ENCODE measurements at regions not wholly inside any gene's neighbourhood (a gene's known extent, or its start where the extent isn't known, plus 50 kb on each side); places are given as distances from the start of the nearest gene placed in this dataset.

DNA sequence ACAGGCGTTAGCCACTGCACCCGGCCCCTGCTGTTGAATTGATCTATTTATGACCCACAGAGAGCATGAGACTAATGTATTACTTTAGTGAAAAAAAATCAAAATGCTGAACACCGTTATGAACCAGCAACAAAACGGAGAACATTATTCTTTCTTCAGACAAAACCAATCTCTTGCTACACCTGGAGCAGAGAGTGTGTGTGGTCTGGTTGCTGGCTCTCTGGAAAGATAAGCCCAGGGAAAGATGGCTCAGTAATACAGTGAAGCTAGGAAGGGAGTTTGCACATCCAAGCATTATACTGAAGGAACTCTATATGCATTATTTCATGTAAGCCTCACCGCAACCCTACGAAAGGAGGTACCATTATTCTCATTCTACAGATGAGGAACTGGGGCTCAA lies 117.0 kb downstream of the GLUL start:
- H3K4me3 ChIP-seq (ENCODE audit: low read depth, low read length) = no peak overlapping the region
- DNase-seq (ENCODE audit: low read depth) = no peak
- TF ChIP-seq, protein P1, sequence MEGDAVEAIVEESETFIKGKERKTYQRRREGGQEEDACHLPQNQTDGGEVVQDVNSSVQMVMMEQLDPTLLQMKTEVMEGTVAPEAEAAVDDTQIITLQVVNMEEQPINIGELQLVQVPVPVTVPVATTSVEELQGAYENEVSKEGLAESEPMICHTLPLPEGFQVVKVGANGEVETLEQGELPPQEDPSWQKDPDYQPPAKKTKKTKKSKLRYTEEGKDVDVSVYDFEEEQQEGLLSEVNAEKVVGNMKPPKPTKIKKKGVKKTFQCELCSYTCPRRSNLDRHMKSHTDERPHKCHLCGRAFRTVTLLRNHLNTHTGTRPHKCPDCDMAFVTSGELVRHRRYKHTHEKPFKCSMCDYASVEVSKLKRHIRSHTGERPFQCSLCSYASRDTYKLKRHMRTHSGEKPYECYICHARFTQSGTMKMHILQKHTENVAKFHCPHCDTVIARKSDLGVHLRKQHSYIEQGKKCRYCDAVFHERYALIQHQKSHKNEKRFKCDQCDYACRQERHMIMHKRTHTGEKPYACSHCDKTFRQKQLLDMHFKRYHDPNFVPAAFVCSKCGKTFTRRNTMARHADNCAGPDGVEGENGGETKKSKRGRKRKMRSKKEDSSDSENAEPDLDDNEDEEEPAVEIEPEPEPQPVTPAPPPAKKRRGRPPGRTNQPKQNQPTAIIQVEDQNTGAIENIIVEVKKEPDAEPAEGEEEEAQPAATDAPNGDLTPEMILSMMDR (conservative IDR thresholded peaks at IDR 0.05; ENCODE audit: low read depth, low read length) = no peak

DNA sequence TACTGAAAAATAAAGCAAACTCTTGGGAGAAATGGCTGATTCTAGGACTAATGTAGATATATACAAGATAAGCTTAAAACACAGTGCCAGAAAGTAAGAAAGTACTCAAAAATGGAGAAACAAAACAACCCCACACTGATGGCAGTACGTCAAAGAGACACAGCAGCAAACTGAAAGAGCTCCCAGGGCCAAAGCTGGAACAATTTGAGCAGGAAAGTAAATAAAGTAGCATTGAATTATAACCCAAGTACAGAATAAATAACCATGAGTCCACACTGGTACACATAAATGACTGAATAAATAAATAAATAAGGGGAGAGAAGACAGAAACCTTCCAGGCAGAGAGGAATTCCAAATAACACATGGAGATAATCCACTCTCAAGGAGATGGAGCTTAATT lies 120.9 kb downstream of the GLUL start:
- H3K4me3 ChIP-seq (ENCODE audit: low read depth, low read length) = no peak overlapping the region
- TF ChIP-seq, protein P1 (conservative IDR thresholded peaks at IDR 0.05; ENCODE audit: low read depth, low read length) = no peak
- DNase-seq (ENCODE audit: low read depth) = no peak

DNA sequence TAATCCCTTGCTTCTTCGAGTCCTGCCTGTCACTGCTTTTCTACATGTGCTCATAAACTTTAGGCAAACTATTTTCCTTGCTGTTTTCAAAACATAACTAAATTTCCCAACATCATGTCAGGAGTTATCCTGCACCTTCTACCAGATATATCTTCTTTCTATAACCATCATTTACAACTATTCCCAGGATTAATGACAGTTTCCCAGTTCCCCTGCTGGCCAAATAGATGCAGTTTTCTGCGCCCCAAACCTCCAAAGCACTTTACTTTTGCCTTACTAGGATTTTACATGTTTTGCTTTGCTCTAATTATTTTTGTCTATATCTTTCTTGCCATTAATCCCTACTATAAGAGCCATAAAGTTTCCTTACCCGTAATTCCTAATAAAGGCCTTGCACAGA lies 122.5 kb downstream of the GLUL start:
- DNase-seq (ENCODE audit: low read depth) = no peak
- TF ChIP-seq, protein P1 (conservative IDR thresholded peaks at IDR 0.05; ENCODE audit: low read depth, low read length) = no peak
- no peak overlapping the region for H3K4me3 ChIP-seq (ENCODE audit: low read depth, low read length)

DNA sequence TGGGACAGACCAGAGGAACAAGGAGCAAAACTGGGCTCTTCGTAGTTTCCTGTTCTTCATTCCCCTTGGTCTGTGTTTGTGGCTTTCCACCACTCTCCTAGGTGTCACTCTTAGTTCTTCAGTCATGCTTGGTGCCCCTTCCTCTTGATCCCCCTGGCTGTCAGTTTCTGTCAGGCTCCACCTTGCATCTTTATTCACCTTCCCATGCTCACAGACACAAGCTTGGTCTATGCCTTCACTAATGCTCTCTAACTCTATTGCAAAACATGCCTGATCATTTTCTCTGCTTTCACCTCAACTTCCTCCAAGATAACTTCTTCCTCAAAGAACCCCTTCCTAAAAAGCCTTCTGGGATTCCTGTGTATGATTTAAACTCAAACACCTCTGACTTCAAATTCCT lies 122.9 kb downstream of the GLUL start:
- DNase-seq (ENCODE audit: low read depth) = no peak
- TF ChIP-seq, protein P1 (conservative IDR thresholded peaks at IDR 0.05; ENCODE audit: low read depth, low read length) = no peak

DNA sequence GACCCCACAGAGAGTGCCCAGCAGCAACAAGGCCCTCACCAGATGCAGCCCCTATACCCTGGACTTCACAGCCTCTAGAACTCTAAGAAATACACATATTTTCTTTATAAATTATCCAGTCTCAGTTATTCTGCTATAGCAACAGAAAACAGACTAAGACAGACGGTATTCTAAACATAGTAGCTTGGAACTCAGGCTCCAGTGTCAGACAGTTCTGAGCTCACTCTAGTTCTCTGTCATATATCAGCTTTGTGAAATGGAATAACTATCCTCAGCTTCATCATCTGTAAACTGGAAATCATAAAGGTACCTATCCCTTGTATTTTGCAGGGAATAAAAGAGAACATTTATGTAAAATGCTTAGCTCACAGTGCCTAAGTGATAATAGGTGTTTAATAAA lies 127.4 kb downstream of the GLUL start:
- DNase-seq (ENCODE audit: low read depth) = no peak
- TF ChIP-seq, protein P1 (conservative IDR thresholded peaks at IDR 0.05; ENCODE audit: low read depth, low read length) = no peak
- no peak overlapping the region for H3K4me3 ChIP-seq (ENCODE audit: low read depth, low read length)

More for the DNA sequence above, 122.9 kb downstream of the GLUL start:
- H3K4me3 ChIP-seq (ENCODE audit: low read depth, low read length) = no peak overlapping the region

DNA sequence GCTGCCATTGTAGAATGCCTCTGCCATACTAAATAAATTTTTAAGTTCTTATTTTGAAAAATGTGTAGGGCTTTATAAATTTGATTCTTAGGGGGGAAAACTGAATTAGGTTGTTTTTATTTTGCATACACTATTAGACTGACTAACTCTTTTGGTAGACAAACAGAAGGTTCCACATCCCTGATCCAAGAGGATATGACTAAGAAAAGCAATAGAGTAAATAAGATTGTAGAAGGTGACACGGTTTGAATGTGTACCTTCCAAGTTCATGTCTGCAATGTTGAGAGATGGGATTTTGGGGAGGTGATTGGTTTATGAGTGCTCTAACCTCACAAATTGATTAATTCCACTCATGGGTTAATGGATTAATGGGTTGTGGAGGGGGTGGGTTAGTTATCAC lies 127.9 kb downstream of the GLUL start:
- no peak for DNase-seq (ENCODE audit: low read depth)
- no peak overlapping the region for H3K4me3 ChIP-seq (ENCODE audit: low read depth, low read length)
- TF ChIP-seq, protein P1 (conservative IDR thresholded peaks at IDR 0.05; ENCODE audit: low read depth, low read length) = no peak

DNA sequence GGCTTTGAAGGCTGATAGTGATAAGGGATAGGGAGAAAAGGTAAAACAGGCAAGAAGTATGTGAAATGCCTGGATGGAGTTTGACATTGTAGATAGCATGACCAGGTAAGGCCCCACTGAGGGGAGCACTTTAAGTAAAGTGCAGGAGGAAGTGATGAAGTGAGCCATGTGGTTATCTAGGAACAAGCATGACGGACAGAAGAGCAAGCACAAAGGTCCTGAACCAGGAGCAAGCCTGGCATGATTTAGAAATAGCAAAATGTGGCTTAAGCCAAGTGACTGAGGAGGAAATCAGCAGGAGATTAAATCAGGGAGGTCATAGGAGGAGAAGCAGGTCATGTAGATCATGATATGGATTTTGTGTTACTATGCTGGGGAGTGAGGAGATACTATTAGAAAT lies 129.2 kb downstream of the GLUL start:
- DNase-seq (ENCODE audit: low read depth) = no peak
- TF ChIP-seq, protein P1 (conservative IDR thresholded peaks at IDR 0.05; ENCODE audit: low read depth, low read length) = no peak
- no peak overlapping the region for H3K4me3 ChIP-seq (ENCODE audit: low read depth, low read length)
